ENCODE measurements at regions not wholly inside any gene's neighbourhood (a gene's known extent, or its start where the extent isn't known, plus 50 kb on each side); places are given as distances from the start of the nearest gene placed in this dataset.

DNA sequence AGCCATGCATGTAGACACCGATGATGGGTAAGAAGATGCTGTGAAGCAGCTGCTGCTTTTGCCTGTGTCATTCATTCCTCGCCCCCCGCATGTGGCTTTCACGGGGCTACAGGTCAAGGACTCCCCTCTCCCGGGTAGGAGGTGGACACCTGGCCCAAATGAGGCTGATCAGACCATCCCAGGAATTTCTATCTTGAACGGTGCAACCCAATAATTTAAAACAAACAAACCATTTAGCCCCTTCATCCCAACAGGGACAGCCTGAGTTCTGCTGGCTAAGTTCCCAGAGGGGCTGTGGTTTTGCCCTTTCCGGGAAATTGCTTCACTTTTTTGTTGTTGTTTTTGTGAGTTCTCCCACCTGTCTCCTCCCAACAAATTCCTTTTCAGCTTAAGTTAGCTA is 137.7 kb upstream of the CDH5 start:
- no peak overlapping the region for H3K14ac ChIP-seq (replicated peaks; ENCODE audit: low read depth, low read length)
- whole genome bisulfite sequencing, 2 experiments (ENCODE audit: extremely low coverage in 2 of 2, insufficient read length in 1 of 2) = no CpG with 5 or more reads among the region's 7 CpGs
- no peak overlapping the region for H2AFZ ChIP-seq (replicated peaks; ENCODE audit: low read length, poor library complexity)
- H3K9me3 ChIP-seq (ENCODE audit: control insufficient read depth, insufficient read depth, low read length) = no peaks in the 10 kb centered on the region
- H2BK5ac ChIP-seq (ENCODE audit: low read depth, low read length, poor library complexity, severe bottlenecking) = no peak overlapping the region
- BruUV-seq (replicated peaks) = no TSS peak
- 0 out of 2 replicates have a peak overlapping the region, but pooled peaks have one; percentile 23 for H3K27ac ChIP-seq (ENCODE audit: insufficient read depth, low read length)
- peak; percentile 42; the same call in 1 of the 2 replicates for ATAC-seq (ENCODE audit: low read depth)
- H4K8ac ChIP-seq (ENCODE audit: low read depth in 2 of 2, low read length in 2 of 2) = no peak overlapping the region
- no peak overlapping the region for H3K9ac ChIP-seq (ENCODE audit: low read depth, low read length)
- H4K5ac ChIP-seq (ENCODE audit: low read depth, low read length) = no peak overlapping the region; the same call in 1 of the 2 replicates
- H4K20me1 ChIP-seq (ENCODE audit: insufficient read depth, low read length) = no peaks in the 10 kb centered on the region
- H3K18ac ChIP-seq (ENCODE audit: low read depth, low read length) = peak overlapping the region; percentile 44; the same call in 1 of the 2 replicates
- DNase-seq = peak; percentile 38
- TF ChIP-seq MAFK (IDR thresholded peaks at IDR 0.05; ENCODE audit: low read depth, low read length) (no peak), RFX5 (IDR thresholded peaks at IDR 0.05; ENCODE audit: low read depth, low read length) (no peak), BHLHE40 (IDR thresholded peaks at IDR 0.05; ENCODE audit: low read depth, low read length) (no peak), CEBPB (IDR thresholded peaks at IDR 0.05; ENCODE audit: low read depth, low read length) (no peak), RCOR1 (IDR thresholded peaks at IDR 0.05; ENCODE audit: insufficient replicate concordance, low read length) (no peak), CHD1 (IDR thresholded peaks at IDR 0.05; ENCODE audit: low read depth, low read length) (no peak), POLR2A (IDR thresholded peaks at IDR 0.05; ENCODE audit: low read depth, low read length) (no peak), FOS (IDR thresholded peaks at IDR 0.05; ENCODE audit: low read depth, low read length) (no peak), MXI1 (IDR thresholded peaks at IDR 0.05; ENCODE audit: borderline replicate concordance, low read depth, low read length) (no peak), MAZ (IDR thresholded peaks at IDR 0.05; ENCODE audit: borderline replicate concordance, low read depth, low read length) (no peak), NFE2L2 (IDR thresholded peaks at IDR 0.05; ENCODE audit: low read depth, low read length) (no peak)
- TF ChIP-seq, protein P1, sequence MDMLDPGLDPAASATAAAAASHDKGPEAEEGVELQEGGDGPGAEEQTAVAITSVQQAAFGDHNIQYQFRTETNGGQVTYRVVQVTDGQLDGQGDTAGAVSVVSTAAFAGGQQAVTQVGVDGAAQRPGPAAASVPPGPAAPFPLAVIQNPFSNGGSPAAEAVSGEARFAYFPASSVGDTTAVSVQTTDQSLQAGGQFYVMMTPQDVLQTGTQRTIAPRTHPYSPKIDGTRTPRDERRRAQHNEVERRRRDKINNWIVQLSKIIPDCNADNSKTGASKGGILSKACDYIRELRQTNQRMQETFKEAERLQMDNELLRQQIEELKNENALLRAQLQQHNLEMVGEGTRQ (IDR thresholded peaks at IDR 0.05; ENCODE audit: low read depth, low read length) = no peak
- TF ChIP-seq, protein P2, sequence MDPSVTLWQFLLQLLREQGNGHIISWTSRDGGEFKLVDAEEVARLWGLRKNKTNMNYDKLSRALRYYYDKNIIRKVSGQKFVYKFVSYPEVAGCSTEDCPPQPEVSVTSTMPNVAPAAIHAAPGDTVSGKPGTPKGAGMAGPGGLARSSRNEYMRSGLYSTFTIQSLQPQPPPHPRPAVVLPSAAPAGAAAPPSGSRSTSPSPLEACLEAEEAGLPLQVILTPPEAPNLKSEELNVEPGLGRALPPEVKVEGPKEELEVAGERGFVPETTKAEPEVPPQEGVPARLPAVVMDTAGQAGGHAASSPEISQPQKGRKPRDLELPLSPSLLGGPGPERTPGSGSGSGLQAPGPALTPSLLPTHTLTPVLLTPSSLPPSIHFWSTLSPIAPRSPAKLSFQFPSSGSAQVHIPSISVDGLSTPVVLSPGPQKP (IDR thresholded peaks at IDR 0.05; ENCODE audit: borderline replicate concordance, low read depth, low read length) = no peak
- dilution Hi-C loops (cut with HindIII; ENCODE audit: low sequenced_read_pairs, unreplicated experiment) (no loop called here), in situ Hi-C loops (cut with MboI; ENCODE audit: low sequenced_read_pairs) (no loop called here), intact Hi-C loops (cut with micrococcal nuclease) (no loop called here)
- 0 out of 2 replicates have a peak overlapping the region, but pooled peaks have one; percentile 46 for H2BK120ac ChIP-seq (ENCODE audit: low read depth, low read length)
- H2AK9ac ChIP-seq (replicated peaks; ENCODE audit: low read depth, low read length, poor library complexity) = no peak overlapping the region
- H3K9me1 ChIP-seq (ENCODE audit: insufficient read depth, low read length) = peaks cover 7% of the 10 kb centered on the region
- H4K91ac ChIP-seq (ENCODE audit: insufficient read depth, low read depth, low read length) = no peak overlapping the region
- H3K4me3 ChIP-seq (ENCODE audit: insufficient read depth, low read depth, low read length) = no peak overlapping the region
- CTCF ChIA-PET = no interaction called here
- peak overlapping the region; percentile 70; the same call in 1 of the 2 replicates for H3K4ac ChIP-seq (ENCODE audit: low read depth, low read length)
- peak overlapping the region; percentile 22; the same call in 1 of the 2 replicates for H2BK20ac ChIP-seq (ENCODE audit: low read depth, low read length)
- no peaks in the 10 kb centered on the region for H3K79me1 ChIP-seq (ENCODE audit: low read depth in 1 of 2, low read length in 2 of 2)
- H3K27me3 ChIP-seq (ENCODE audit: control insufficient read depth, insufficient read depth, low read length) = peaks cover 19% of the 10 kb centered on the region
- peak overlapping the region; percentile 33; the same call in 1 of the 3 replicates for H2BK15ac ChIP-seq (ENCODE audit: low read depth, low read length)
- peaks cover 4% of the 10 kb centered on the region; the same call in 1 of the 2 replicates for H3K4me1 ChIP-seq (ENCODE audit: control insufficient read depth, insufficient read depth, low read length)
- H3K36me3 ChIP-seq (ENCODE audit: control insufficient read depth, insufficient read depth, low read length) = no peaks in the 10 kb centered on the region
- H3K56ac ChIP-seq (ENCODE audit: extremely low read depth, insufficient read depth, low read length) = no peak overlapping the region
- no peak overlapping the region for H3K23ac ChIP-seq (ENCODE audit: low read depth, low read length)
- no peak overlapping the region for H2AK5ac ChIP-seq (ENCODE audit: low read depth, low read length)
- no peak overlapping the region; the same call in 1 of the 2 replicates for H3K4me2 ChIP-seq (ENCODE audit: low read depth, low read length)
- POLR2A ChIA-PET (ENCODE audit: unreplicated experiment) = no interaction called here
